ENCODE measurements at regions not wholly inside any gene's neighbourhood (a gene's known extent, or its start where the extent isn't known, plus 50 kb on each side); places are given as distances from the start of the nearest gene placed in this dataset.

GRCh38 chr2:104416339-104417000 is 437.4 kb upstream of the POU3F3 start:
- DNase-seq: no peak

- DNase-seq: no peak
These were observed 433.5 kb upstream of the POU3F3 start for GRCh38 chr2:104420420-104420819.

GRCh38 chr2:104420953-104421352 is 433.0 kb upstream of the POU3F3 start:
- no peak for DNase-seq

GRCh38 chr2:104425850-104426595 is 427.9 kb upstream of the POU3F3 start:
- DNase-seq: no peak

GRCh38 chr2:104428155-104428554 is 425.8 kb upstream of the POU3F3 start:
- no peak for DNase-seq

- no peak for DNase-seq
These were observed 424.1 kb upstream of the POU3F3 start for GRCh38 chr2:104429639-104430358.

- no peak for DNase-seq
These were observed 423.6 kb upstream of the POU3F3 start for GRCh38 chr2:104430359-104430740.

- no peak for DNase-seq
These were observed 423.1 kb upstream of the POU3F3 start for GRCh38 chr2:104430852-104431251.

GRCh38 chr2:104431701-104432121 is 422.2 kb upstream of the POU3F3 start:
- DNase-seq: no peak

GRCh38 chr2:104432401-104432800 is 421.5 kb upstream of the POU3F3 start:
- no peak for DNase-seq

- no peak for DNase-seq
These were observed 420.9 kb upstream of the POU3F3 start for GRCh38 chr2:104432991-104433390.

- DNase-seq: no peak
These were observed 420.3 kb upstream of the POU3F3 start for GRCh38 chr2:104433657-104434056.

GRCh38 chr2:104434318-104434792 is 419.6 kb upstream of the POU3F3 start:
- DNase-seq: no peak

GRCh38 chr2:104434966-104435365 is 418.9 kb upstream of the POU3F3 start:
- no peak for DNase-seq

- DNase-seq: no peak
These were observed 415.4 kb upstream of the POU3F3 start for GRCh38 chr2:104438481-104438880.

GRCh38 chr2:104443145-104443544 is 410.8 kb upstream of the POU3F3 start:
- DNase-seq: no peak

- no peak for DNase-seq
These were observed 409.5 kb upstream of the POU3F3 start for GRCh38 chr2:104444392-104444791.

- no peak for DNase-seq
These were observed 409.0 kb upstream of the POU3F3 start for GRCh38 chr2:104444889-104445288.

GRCh38 chr2:104447831-104448434 is 406.0 kb upstream of the POU3F3 start:
- no peak for DNase-seq

- no peak for DNase-seq
These were observed 405.1 kb upstream of the POU3F3 start for GRCh38 chr2:104448661-104449440.

GRCh38 chr2:104452558-104452957 is 401.4 kb upstream of the POU3F3 start:
- no peak for DNase-seq

- no peak for DNase-seq
These were observed 391.2 kb upstream of the POU3F3 start for GRCh38 chr2:104462731-104463130.

- DNase-seq: no peak
These were observed 387.9 kb upstream of the POU3F3 start for GRCh38 chr2:104465981-104466380.

Data from NCI-H446 treated with DMSO at 0.1 percent for 48 hours (cell line).